MM.1S (cell line): ENCODE measurements at regions not wholly inside any gene's neighbourhood (a gene's known extent, or its start where the extent isn't known, plus 50 kb on each side); places are given as distances from the start of the nearest gene placed in this dataset.

Experiments used
- CTCF ChIP-seq: fragments of 300-600 bp; sonication (generic); IDR thresholded peaks from 2 replicates; pipeline ENCODE4 v1.5.1; 2016; ENCODE audit warnings: antibody characterized with exemption, low read length, mixed read lengths
- EZH2 ChIP-seq: fragments of 300-600 bp; sonication (generic); optimal IDR thresholded peaks from 2 replicates; pipeline ENCODE3; 2017; ENCODE audit warnings: low read depth, mild to moderate bottlenecking, antibody characterized with exemption, low read length, mixed read lengths

DNA sequence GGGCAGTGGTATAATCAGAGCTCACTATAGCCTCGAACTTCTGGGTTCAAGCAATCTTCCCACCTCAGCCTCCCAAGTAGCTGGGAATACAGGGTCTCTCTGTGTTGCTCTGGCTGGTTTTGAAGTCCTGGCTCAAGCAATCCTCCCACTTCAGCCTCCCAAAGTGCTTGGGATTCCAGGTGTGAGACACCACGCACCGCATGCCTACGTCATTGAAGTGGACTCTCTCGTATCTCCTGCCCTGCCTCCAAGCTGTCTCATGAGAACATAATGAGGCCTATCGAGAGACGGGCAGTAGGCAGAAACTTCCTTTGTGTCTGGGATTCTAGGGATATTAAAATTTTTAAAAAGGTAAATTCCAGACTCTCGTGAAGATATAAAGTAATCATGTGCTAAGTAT, 65.0 kb upstream of the NLGN4X start:
- TF ChIP-seq CTCF: no peak
- TF ChIP-seq EZH2: no peak
